GM10266 (cell line): ENCODE measurements at regions not wholly inside any gene's neighbourhood (a gene's known extent, or its start where the extent isn't known, plus 50 kb on each side); places are given as distances from the start of the nearest gene placed in this dataset.

ENCODE experiments used
- DNase-seq: peaks from one replicate; pipeline ENCODE4 v3.0.0; 2012; ENCODE audit errors: extremely low spot score
- CTCF ChIP-seq: IDR thresholded peaks from 2 replicates; pipeline ENCODE4 v1.5.1; 2012; ENCODE audit warnings: mild to moderate bottlenecking, low read depth; ENCODE audit not compliant: control insufficient read depth, insufficient read depth; ENCODE audit errors: missing control alignments

DNA sequence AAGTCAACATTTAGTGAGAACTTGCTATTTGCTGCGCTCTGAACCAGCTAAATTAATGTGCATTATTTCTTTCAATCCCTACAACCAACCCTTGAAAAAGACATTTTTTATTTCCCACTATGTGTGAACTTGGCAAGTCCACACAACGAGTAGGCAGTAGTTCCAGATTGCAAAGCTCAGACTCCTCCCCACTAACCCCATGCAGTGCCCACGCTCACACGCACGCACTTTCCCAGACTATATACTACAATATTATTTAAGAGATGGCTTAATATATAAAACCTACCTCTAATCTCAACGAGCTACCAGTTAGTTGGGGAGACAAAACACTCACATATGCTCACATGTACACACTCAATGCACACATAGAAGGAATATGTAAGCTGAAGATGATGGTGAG is 671.2 kb downstream of the LMO4 start:
- no peak for DNase-seq
- TF ChIP-seq CTCF = no peak

DNA sequence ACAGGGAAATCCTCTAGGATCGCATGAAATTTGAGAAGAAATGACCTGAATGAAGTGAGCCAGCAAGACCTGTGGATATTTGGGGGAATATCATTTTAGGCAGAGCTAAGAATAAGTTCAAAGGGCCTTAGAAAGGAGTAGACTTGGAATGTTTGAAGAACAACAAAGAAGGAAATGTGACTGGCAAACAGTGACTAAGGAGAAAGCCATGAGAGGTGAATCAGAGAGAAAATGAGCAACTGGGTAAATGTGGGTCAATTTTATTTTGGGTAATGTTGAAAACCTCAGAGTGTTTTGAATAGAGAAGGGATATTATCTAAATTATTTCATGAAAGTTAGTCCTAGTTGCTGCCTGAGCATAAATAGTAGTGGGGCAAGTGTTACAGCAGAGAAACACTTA is 672.8 kb downstream of the LMO4 start:
- DNase-seq = no peak
- no peak for TF ChIP-seq CTCF

GRCh38 chr1:88003255-88003654 is 674.6 kb downstream of the LMO4 start:
- TF ChIP-seq CTCF = no peak
- no peak for DNase-seq

GRCh38 chr1:88009916-88010315 is 674.2 kb upstream of the PKN2 start:
- no peak for TF ChIP-seq CTCF
- DNase-seq = no peak

- no peak for DNase-seq
- TF ChIP-seq CTCF = no peak
These were observed 670.6 kb upstream of the PKN2 start for GRCh38 chr1:88013485-88013884.

DNA sequence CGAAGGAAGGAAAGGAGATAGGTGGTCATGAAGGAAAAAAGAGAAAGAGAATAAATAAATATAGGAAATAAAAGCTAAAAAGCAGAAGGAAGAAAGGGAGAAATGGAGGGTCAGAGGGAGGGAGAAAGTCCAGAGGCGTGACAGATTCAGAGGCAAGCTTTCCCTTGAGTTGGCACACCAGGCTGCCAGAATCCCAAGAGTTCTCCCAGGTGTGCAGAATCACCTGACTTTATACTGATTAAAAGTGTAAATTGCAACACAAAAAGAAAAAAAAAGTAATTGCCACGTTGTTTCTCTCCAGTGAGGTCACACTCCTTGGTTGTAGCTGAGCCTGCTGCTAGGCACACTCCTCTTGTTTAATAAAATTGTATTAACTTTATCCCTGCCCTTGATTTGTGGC is 669.9 kb upstream of the PKN2 start:
- no peak for TF ChIP-seq CTCF
- DNase-seq = no peak

GRCh38 chr1:88016947-88017346 is 667.1 kb upstream of the PKN2 start:
- TF ChIP-seq CTCF = no peak
- no peak for DNase-seq
